SJSA1 (cell line): ENCODE measurements at regions not wholly inside any gene's neighbourhood (a gene's known extent, or its start where the extent isn't known, plus 50 kb on each side); places are given as distances from the start of the nearest gene placed in this dataset.

ENCODE experiments used
- DNase-seq, 2 experiments: peaks; one replicate each; pipeline ENCODE4 v3.0.0-alpha.2; 2015 to 2020; ENCODE audit warnings: low spot score in 2 of 2, low read depth in 1 of 2
- H3K27ac ChIP-seq: fragments of 250-450 bp; sonication (Bioruptor Pico); 2 replicates; pipeline ENCODE4 v1.5.1; 2020; ENCODE audit warnings: mild to moderate bottlenecking, moderate library complexity
- H3K27me3 ChIP-seq: fragments of 250-450 bp; sonication (Bioruptor Pico); replicated peaks from 2 replicates; pipeline ENCODE4 v1.5.1; 2020; ENCODE audit warnings: mild to moderate bottlenecking, moderate library complexity
- H3K36me3 ChIP-seq: fragments of 250-450 bp; sonication (Bioruptor Pico); 2 replicates; pipeline ENCODE4 v1.5.1; 2020; ENCODE audit warnings: mild to moderate bottlenecking
- H3K4me1 ChIP-seq: fragments of 250-450 bp; sonication (Bioruptor Pico); replicated peaks from 2 replicates; pipeline ENCODE4 v1.6.1; 2021; ENCODE audit warnings: mild to moderate bottlenecking
- H3K4me3 ChIP-seq: fragments of 250-450 bp; sonication (Bioruptor Pico); 2 replicates; pipeline ENCODE4 v1.5.1; 2020; ENCODE audit warnings: mild to moderate bottlenecking
- H3K9me3 ChIP-seq: fragments of 250-450 bp; sonication (Bioruptor Pico); replicated peaks from 2 replicates; pipeline ENCODE4 v1.5.1; 2020; ENCODE audit warnings: mild to moderate bottlenecking

DNA sequence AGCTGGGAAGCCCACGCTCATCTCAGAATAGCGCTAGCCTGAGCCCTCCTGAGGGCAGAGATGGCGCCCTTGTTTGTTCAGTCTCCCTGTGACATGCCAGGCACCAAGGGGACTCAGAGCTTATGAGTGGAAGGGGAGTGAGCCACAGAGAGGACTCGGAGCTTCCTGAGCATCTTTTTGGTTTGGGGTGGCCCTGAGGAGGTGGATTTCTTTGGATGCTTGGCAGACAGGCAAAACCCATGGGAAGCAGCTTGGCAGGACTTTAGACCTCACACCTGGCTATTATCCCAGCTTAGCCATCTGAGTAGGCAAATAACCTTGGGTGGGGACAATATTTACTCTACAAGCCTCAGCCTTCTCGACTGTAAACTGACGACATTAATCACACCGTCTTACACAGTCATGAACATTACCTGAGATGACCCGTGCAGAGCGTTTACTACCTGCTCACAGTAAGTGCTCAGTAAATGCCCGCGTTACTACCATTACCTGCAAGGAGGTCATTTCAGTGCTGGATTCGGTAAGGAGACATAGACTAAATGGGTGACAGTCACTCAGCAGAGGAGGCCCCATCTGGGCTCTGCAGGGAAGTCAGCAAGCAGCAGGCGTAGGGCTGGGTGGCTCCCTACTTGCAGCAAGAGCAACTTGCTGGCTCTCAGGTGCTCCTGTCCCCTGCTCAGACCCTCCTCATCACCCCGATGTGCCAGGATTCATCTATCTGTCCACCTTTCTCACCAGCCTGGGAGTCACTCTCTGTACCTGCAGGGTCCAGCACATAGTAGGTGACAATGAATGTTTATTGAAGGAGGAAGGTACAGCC, 54.9 kb downstream of the KLHDC7A start:
- Histone ChIP-seq H3K9me3 (no peaks in the 10 kb centered on the region), H3K36me3 (no peaks in the 10 kb centered on the region), H3K4me1 (no peaks in the 10 kb centered on the region), H3K27ac (no peak overlapping the region), H3K4me3 (no peak overlapping the region), H3K27me3 (peaks cover 22% of the 10 kb centered on the region)
- peak in 1 of 2 experiments; percentile 34 for DNase-seq

DNA sequence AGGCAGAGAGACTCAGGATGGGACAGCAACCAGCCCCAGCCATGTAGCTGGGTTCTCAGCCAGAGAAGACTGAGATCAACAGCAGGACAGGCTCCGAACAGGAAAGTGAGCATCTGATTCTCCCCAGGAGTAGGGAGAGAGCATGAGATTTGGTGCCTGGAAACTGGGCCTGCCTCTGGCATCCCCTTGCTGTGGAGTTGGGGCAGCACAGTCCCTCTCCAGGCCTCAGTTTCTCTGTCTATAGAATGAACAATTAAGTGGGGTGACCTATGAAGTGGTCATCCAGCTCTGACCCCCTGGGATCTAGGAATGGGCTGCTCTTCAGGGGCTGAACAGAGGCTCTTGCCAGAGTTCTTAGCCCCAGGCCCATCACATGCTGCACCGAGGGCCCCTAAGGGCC, 55.6 kb downstream of the KLHDC7A start:
- peak in 1 of 2 experiments; percentile 17 for DNase-seq
- H3K9me3 ChIP-seq, result no peaks in the 10 kb centered on the region
- H3K4me1 ChIP-seq, result no peaks in the 10 kb centered on the region
- no peaks in the 10 kb centered on the region for H3K36me3 ChIP-seq
- H3K27me3 ChIP-seq, result peaks cover 22% of the 10 kb centered on the region
- no peak overlapping the region for H3K27ac ChIP-seq
- no peak overlapping the region for H3K4me3 ChIP-seq

DNA sequence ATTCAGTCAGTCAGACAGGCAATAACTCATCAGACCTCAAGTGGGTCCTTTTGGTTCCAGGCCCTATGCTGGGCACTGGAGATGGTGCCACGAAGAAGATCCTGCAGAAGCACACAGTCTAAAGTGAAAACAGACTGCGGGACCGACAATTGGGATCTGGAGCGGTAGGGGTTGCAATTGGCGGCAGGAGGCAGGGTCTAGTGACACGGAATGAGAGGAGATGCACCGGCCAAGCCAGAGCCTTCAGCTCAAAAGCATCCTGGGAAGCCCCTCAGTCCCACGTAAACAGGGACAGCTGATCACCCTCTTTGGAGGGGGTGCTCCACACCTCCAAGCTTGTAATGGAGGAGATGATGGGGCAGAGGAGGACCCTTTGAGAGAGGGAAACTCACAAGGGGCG, 56.2 kb downstream of the KLHDC7A start:
- Histone ChIP-seq H3K36me3 (no peaks in the 10 kb centered on the region), H3K9me3 (no peaks in the 10 kb centered on the region), H3K27me3 (peaks cover 22% of the 10 kb centered on the region), H3K27ac (no peak overlapping the region), H3K4me3 (no peak overlapping the region), H3K4me1 (no peaks in the 10 kb centered on the region)
- no peak for DNase-seq

DNA sequence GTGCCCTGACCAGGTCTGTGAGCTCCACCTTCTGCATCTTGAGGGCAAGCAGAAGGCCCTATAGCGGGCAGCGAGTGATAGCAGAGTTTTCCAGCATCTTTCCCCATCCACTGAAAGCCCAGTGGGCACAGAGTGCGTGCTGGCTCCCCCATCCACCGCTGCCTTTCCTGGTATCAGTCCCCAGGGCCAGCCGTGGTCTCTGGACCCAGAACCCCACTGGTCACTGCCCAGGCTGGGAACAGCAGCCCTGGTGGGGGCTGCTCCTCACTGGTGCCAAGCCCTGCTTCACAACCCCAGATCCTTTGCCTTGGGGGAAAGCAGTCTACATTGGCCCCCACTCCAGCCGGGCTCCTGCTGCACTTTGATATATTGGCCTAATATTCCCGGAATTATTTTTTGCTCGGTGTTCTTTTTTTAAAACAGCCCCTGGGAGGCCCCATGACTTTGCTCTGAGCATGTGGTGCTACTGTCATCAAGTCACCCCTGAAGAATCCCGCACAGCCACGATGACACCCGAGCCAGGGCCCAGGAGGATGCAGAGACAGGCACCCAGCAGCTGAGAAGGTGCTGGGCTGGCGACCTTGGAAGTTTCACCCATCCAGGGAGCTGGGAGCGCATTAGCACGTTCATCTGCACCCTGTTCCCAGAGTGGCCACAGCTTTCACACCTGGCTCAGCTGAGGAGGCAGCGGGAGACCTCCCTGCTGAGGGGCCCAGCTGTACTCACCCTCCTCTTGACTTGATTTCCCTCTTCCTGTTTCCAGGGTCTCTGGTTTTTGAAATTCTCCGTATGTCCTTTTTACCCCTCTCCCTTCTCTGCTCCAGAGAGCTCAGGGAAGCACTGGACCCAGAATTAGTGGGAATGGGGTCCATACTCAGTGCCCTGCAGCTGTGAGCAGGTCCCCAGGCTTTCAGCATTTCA, 56.9 kb downstream of the KLHDC7A start:
- Histone ChIP-seq H3K9me3 (no peaks in the 10 kb centered on the region), H3K27ac (no peak overlapping the region), H3K27me3 (peaks cover 30% of the 10 kb centered on the region), H3K4me1 (no peaks in the 10 kb centered on the region), H3K36me3 (no peaks in the 10 kb centered on the region), H3K4me3 (no peak overlapping the region)
- DNase-seq, result peak in 1 of 2 experiments; percentile 32

DNA sequence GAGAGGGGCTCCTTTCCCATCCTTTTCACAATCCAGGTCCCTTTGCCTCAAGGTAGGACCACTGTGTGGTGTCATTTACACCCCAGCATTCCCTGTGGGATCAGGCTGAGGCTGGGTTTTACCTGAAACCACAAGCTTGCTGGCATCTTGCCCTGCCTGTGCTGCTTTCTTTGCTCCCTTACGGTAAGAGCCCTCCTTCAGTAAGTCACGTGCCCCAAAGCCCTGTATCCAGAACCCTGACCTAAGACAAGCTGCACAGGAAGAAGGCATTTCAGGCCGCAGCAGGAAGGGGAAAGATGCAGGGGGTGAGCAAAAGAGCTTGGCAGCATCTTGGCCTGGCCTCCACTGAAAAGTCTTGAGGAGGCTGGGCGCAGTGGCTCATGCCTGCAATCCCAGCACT, 58.4 kb downstream of the KLHDC7A start:
- DNase-seq, result peak in 1 of 2 experiments; percentile 29
- Histone ChIP-seq H3K4me1 (no peaks in the 10 kb centered on the region), H3K9me3 (no peaks in the 10 kb centered on the region), H3K27me3 (peaks cover 36% of the 10 kb centered on the region), H3K27ac (no peak overlapping the region), H3K4me3 (no peak overlapping the region), H3K36me3 (no peaks in the 10 kb centered on the region)

DNA sequence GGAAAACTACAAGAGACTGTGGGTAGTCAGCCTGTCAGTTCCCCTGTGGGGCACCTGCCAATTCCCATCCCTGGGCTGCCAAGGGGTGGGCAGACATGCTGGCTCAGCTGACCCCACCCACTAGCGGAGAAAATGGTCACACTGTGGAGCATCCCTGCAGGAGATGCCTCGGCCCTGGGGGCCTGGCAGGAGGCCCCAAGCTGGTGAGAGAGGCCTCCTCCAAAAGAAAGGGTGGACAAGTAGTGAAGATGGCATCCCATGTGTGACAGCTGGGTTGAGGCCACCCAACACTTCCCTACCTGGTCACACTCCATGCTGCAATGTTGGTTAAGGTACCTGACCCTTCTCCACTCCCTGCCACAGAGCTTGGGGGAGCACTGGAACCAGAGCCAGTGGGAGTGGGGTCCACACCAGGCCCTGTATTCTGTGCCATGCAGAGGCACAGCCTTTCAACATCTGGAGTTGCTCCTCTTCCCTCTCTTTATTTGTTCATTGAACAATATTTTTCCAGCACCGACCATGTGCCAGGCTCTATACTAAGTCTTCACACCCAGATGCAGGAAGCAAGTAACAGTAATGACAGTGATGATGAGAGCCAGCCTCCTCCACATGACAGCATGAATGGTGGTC, 59.5 kb downstream of the KLHDC7A start:
- DNase-seq, result peak in 1 of 2 experiments; percentile 37
- no peaks in the 10 kb centered on the region for H3K36me3 ChIP-seq
- H3K27ac ChIP-seq, result no peak overlapping the region
- H3K4me3 ChIP-seq, result no peak overlapping the region
- no peaks in the 10 kb centered on the region for H3K4me1 ChIP-seq
- peaks cover 34% of the 10 kb centered on the region for H3K27me3 ChIP-seq
- H3K9me3 ChIP-seq, result no peaks in the 10 kb centered on the region

DNA sequence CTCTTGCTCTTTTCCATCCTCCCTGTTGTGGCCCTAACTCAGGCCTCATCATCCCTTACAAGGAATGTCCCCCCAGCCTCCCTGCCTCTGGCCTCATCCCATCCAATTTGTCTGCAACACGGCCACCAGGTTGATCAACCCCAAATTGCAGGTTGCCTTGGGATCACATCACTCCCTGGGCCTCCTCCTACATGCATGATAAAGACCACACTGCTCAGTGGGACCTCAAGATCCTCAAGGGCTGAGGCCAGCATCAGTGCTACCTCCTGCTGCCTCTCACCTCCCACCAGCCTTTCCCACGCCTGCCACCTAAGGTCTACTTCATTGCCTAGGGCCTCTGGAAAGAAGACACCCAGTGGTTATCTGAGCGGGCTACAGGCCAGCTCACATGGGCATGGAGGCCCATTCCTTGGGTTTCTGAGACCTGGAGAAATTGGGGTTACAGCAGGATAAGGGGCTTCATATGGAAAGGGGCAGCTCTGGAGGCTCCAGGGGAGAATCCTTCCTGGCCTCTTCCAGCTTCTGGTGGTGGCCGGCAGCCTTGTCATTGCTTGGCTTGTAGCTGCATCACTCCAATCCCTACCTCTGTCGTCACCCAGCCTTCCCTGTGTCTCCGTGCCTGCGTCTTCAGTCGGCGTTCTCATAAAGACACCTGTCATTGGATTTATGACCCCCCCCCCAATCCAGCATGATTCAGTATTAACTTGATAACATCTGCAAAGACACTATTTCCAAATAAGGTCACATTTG, 60.5 kb downstream of the KLHDC7A start:
- no peaks in the 10 kb centered on the region for H3K36me3 ChIP-seq
- peak in 1 of 2 experiments; percentile 30 for DNase-seq
- no peaks in the 10 kb centered on the region for H3K4me1 ChIP-seq
- H3K27ac ChIP-seq, result no peak overlapping the region
- H3K4me3 ChIP-seq, result no peak overlapping the region
- H3K9me3 ChIP-seq, result no peaks in the 10 kb centered on the region
- H3K27me3 ChIP-seq, result peaks cover 29% of the 10 kb centered on the region

DNA sequence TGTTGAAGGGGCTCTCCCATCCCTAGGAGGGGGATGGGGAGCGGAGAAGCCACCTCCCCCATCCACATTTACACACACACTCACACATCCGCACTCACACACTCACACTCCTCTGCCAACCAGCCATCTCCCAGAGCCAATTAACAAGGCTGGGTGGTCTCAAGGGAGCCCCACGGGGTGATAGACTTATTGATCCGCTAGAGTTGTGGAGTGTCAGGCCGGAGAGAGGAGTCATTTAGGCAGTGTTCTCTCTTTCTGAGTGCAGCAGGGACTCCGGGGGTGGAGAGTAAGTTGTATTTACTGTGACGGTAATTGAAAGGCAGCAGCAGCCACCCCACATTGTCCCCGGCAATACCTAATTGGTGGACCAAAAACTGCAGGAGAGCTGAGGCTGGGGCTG, 61.6 kb downstream of the KLHDC7A start:
- DNase-seq, result no peak
- Histone ChIP-seq H3K27ac (no peak overlapping the region), H3K36me3 (no peaks in the 10 kb centered on the region), H3K4me3 (no peak overlapping the region), H3K4me1 (no peaks in the 10 kb centered on the region), H3K27me3 (peaks cover 29% of the 10 kb centered on the region), H3K9me3 (no peaks in the 10 kb centered on the region)

DNA sequence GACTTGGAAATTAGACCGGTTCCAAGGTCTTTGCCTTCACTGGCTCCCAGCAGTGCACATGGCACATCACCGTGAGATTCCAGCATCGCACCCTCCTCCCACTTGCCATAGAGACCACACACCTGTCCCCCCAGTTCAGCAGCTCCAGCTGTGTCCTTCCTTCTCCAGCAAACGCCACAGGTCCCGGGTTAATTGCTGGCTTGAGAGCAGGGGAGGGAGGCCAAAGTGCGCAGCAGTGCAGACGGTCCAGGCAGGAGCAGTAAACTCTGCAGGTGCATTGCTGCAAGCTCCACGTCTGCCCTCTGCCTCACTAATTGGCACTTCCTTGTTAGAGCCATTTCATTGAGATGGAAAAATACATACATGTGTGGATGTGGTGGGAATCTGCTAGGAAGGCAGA, 65.3 kb downstream of the KLHDC7A start:
- DNase-seq, result no peak
- Histone ChIP-seq H3K27me3 (peaks cover 24% of the 10 kb centered on the region), H3K9me3 (no peaks in the 10 kb centered on the region), H3K4me3 (no peak overlapping the region), H3K36me3 (no peaks in the 10 kb centered on the region), H3K27ac (no peak overlapping the region), H3K4me1 (no peaks in the 10 kb centered on the region)

DNA sequence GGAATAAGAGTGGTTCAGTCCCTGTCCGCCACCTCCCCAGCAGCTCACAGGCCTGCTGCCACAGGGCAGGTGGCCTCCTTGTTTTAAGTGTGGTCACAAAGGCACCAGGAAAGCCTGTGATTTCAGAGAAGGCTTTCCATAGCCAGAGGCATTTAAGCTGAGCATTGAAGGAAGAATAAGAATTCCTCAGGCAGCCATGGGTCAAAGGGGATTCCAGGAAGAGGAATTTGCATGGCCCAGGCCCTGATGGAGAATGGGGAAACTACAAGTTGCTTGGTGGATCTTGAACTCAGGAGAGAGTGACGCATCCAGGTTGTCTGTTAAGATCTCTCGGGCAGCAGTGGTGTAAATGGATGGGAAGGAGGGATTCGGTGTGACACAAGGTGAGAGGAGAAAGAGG, 66.7 kb downstream of the KLHDC7A start:
- H3K27ac ChIP-seq, result no peak overlapping the region
- H3K27me3 ChIP-seq, result peaks cover 22% of the 10 kb centered on the region
- H3K36me3 ChIP-seq, result no peaks in the 10 kb centered on the region
- DNase-seq, result no peak
- H3K9me3 ChIP-seq, result no peaks in the 10 kb centered on the region
- H3K4me3 ChIP-seq, result no peak overlapping the region
- H3K4me1 ChIP-seq, result no peaks in the 10 kb centered on the region

DNA sequence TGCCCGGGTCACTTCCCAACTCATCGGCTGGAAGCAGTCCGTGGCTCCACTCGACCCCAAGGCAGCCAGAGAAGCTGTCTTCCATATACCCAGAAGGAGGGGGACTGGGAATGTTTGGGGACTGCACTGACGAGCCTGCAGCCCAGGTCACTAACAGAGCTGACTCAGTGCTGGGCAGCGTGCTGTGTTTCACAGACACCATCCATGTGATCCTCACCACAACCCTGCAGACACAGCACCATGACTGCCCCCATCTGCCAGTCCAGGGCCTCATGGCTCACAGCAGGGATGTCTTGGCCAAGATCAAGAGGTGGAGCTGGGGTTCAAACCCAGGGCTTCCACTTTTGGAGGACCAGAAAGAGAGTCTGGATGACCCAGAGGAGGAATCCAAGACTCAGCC, 67.9 kb downstream of the KLHDC7A start:
- H3K36me3 ChIP-seq, result no peaks in the 10 kb centered on the region
- H3K9me3 ChIP-seq, result no peaks in the 10 kb centered on the region
- no peak overlapping the region for H3K4me3 ChIP-seq
- no peaks in the 10 kb centered on the region for H3K4me1 ChIP-seq
- no peak overlapping the region for H3K27ac ChIP-seq
- H3K27me3 ChIP-seq, result peaks cover 17% of the 10 kb centered on the region
- DNase-seq, result no peak

DNA sequence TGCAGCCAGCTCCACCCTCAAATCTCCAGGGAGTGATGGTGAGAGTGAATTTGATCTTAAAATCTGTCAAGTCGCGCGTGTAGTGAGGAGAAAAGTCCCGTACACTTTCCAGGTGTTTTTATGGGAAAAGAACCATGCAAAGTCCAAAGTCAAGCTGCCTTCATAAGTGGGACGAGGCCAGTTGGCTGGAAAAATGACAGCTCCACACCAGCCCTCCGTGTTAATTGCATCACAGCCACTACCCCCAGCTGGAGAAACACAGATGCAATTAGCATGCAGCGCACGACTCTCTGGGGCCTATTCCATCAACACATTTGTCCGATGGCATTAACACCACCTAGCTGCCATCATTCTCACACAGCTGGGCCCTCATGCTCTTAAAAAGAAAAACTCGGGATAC, 68.4 kb downstream of the KLHDC7A start:
- Histone ChIP-seq H3K27me3 (peaks cover 17% of the 10 kb centered on the region), H3K9me3 (no peaks in the 10 kb centered on the region), H3K27ac (no peak overlapping the region), H3K4me1 (no peaks in the 10 kb centered on the region), H3K4me3 (no peak overlapping the region), H3K36me3 (no peaks in the 10 kb centered on the region)
- no peak for DNase-seq

DNA sequence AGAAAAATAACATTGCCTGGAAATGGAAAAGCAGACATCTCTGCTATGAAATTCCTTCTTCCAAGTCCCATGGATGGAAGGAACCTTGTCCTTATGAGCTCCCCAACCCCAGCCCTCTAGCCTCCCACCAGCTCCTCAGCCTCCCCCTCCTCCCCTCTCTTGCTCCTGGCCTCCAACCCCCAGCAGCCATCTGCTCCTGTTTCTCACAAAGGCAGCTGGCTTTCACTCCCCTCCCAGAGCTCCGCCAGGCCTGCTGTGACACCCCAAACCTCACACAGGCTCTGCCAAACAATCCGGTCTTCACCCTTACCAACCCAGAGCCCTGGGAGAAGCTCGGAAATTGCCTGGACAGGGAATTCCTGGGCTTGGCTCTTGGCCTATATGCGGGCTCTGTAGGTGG, 69.2 kb downstream of the KLHDC7A start:
- H3K27me3 ChIP-seq, result peaks cover 13% of the 10 kb centered on the region
- H3K9me3 ChIP-seq, result no peaks in the 10 kb centered on the region
- no peaks in the 10 kb centered on the region for H3K36me3 ChIP-seq
- no peak overlapping the region for H3K4me3 ChIP-seq
- no peak for DNase-seq
- H3K4me1 ChIP-seq, result no peaks in the 10 kb centered on the region
- no peak overlapping the region for H3K27ac ChIP-seq
